ENCODE measurements at regions not wholly inside any gene's neighbourhood (a gene's known extent, or its start where the extent isn't known, plus 50 kb on each side); places are given as distances from the start of the nearest gene placed in this dataset.

DNA sequence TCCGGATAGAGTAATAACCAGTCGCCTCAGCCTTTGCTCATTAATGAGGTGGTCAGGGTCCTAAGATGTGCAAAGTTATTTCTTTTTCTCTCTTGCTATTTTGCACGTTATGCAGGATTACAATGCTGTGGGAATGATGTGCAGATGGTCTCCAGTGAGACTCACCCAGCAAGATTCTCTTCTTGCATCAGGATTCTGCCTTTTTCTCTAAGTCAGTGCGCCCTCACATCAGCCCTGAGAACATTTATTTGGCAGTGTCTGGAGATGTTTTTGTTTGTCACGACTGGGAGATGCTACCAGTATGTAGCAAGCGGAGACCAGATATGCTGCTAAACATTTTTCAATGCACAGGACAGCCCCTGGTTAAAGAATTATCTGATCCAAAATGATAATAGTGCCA, 280.3 kb upstream of the WWC1 start:
- DNase-seq (ENCODE audit: low read depth in 2 of 2, low spot score in 1 of 2), result no peak

DNA sequence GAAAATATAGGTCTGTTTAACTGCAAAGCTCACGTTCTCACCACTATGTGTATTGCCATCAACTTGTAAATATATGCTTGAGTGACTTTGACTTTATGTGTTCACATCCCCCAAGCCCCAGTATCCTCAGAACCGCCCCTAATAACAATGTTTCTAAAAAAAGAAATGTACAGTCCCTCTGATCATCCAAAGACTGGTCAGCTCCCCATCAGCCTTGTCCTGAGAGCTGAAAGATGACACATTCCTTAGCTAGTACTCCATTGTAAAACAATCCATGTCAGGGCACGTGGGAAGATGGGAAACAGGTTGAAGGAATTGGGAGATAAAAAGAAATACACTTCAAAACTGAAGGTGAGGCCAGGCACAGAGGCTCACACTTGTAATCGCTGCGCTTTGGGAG, 279.4 kb upstream of the WWC1 start:
- DNase-seq (ENCODE audit: low read depth in 2 of 2, low spot score in 1 of 2), result no peak

DNA sequence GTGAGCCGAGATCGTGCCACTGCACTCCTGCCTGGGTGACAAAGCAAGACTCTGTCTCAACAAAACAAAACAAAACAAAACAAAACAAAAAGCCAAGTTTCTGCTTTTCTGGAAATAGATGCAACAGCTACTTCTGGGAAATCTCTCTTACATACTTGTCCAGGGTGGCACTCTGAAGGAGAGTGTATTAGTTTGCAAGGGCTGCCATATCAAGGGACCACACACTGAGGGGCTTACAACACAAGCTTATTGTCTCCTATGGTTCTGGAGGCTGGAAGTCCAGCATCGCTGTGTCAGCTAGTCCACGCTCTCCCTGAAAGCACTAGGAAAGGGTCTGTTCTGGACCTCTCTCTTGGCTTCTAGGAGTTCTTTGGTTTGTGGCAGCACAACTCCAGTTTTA, 277.9 kb upstream of the WWC1 start:
- DNase-seq (ENCODE audit: low read depth in 2 of 2, low spot score in 1 of 2), result no peak

DNA sequence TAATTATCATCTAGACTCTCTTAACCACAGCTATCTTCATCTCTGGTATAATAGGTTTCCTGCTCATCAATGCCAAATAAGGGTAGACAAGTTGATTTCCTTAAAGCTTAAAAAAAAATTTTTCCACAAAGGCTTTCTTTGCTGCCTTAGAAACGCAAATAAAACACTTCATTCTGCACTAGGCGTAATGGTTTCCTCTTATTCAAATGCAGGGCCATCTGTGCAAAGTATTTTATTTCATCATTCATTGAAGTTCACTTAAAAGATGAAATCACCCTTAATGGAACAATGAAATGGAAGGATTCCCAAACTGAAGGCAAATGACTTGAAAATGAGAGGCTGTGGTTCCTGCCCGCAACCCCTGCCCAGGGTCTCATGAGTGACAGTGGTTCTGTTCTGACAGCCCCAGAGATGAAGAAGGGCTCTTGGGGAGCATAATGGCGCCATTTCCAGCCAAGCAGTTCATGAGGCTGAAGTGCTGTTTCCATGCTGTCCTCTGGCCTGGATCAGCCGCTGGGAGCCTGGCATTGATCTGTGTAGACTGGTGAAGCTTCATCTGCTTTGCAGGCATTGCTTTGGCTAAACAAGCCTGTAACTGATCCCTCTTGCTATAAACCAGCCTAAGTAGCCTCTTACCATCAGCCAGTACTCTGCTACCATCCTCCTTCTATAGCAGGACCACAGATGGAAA, 276.9 kb upstream of the WWC1 start:
- no peak for DNase-seq (ENCODE audit: low read depth in 2 of 2, low spot score in 1 of 2)

DNA sequence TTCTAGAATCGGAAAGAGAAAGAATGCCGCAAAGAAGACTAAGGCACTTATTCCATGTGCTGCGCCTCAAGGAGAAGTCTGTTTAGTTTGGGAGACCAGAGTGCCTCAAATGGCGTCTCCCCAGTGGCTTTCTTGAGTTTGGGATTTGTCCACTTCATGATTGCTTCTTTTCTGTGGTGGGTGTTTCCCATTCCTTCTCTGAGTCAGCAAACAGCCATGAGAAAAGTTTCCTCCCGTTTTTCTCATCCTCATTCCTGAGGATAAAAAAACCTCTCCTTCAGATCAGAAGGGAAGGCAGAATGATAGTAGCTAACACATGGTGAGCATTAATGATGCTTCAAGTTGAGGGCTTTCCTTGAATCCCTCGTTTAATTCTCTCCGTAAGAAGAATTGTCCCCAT, 275.9 kb upstream of the WWC1 start:
- no peak for DNase-seq (ENCODE audit: low read depth in 2 of 2, low spot score in 1 of 2)

DNA sequence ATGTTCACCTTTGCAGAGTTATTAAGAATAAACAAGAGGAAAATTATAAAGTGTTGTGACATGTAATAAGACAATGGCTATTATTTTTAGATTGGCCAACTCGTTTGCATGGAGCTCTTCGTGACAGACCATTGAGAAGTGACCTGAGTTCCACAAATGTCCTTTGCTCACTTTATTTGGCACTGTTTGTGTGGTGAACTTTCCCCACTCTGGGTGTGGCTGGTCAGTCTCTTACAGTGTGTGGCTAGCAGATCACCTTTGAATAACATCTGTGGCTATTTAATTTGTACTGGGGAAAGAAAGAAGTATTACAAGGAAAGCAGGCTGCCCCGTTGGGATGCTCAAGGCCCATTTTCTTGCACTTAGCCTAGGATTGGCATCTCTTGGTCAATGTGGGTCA, 274.1 kb upstream of the WWC1 start:
- DNase-seq (ENCODE audit: low read depth in 2 of 2, low spot score in 1 of 2), result no peak

DNA sequence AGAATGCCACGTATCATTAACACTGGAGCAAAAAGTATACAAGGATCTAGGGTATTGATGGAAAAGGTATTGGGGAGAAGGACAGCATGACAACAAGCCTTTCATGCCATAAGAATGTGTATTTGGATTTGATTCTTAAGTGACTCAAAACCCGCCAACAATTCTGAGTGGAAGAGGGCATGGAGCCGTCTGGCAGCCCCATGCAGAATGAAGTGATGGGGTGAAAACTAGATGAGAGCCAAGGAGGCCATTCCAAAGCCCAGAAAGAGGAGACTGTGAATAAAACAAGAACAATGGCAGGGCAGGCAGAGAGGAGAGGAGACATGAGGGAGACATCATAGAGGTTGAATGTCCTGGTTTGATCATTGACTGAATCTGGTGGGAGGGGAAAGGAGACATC, 272.3 kb upstream of the WWC1 start:
- no peak for DNase-seq (ENCODE audit: low read depth in 2 of 2, low spot score in 1 of 2)

DNA sequence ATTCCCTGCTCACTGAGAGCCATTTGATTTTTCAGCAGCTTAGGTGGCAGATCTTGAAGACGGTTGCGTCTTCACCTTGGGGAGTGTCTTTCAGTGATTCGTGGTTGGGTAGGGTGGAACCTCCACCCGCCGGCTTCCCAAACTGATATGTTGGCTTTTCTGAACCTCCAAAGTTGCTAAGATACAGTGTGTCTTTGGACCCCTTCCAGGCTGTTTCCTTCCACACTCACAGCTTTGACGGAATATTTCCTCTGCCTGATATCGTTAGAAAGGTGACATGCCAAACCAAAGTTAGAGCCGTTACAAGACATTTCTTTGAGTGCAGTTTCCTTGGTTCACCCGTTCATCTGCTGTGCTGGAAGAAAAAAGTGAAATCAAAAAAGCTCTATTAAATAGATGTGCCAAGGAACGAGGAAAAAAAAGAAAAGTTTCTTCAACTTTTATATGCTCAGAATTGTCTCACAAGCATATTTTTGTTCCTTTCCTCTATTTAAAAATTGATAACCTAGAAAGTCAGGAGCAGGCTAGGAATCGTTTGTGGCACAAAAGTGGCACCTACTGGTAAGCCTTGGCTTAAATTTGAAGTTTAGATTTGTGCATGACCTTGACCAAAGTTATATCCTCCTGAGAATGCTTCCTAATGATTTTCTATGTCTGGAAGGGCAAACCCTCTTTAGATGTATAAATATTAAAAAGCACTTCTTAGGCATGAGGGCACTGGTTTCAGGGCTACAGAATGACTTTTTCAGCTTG, 270.7 kb upstream of the WWC1 start:
- no peak for DNase-seq (ENCODE audit: low read depth in 2 of 2, low spot score in 1 of 2)

DNA sequence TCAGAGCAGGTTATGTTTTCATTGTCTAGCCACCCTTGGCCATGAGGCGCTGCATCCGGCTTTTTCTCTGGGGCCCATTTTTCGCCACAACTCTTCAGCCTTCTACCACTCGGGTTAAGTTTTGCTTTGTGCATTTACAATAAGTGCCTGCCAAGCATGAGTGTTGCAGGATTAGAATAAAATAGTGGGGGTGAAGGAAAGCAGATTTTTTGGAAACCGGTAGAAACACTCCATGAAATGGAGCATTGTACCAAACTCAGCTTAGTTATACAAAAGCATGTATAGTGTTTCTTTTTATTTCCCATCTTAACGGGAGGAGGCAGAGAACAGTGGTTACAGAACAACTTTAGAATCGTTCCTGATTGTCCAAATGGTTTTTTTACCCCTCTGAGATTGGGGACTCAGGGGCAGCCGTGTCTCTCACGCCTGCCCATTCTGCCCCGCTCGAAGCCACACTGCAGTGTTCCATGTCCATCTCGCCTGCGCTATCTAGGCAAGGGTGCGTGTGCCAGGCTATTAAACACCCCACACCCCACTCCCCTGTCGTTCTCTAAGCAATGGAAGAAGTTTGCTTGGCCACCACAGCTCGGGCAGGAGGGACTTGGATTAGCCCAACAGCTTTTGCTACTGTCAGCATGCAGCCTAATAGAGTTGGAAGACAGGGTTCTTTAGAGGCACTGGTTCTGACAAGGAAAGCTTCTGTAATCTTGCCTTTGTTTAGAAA, 268.8 kb upstream of the WWC1 start:
- DNase-seq (ENCODE audit: low read depth in 2 of 2, low spot score in 1 of 2), result no peak

DNA sequence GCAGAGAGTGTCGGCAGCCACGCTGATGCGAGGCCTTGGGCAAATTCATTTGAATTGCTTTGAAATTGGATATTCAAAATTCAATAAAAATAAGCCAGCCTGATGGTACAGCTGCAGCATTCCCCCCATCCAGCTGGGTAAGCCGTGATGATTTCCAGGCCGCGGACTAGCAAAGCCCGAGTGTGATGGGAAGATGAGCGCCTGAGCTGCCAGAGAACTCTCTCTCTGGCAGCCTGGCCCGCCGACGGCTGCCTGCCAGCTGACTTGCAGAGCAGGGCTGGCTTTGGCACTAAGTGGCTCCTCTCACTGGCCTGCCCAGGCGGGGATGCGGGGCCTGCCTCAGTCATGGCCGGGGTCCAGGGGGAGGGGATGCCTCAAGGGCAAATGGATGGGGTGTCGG, 268.3 kb upstream of the WWC1 start:
- DNase-seq (ENCODE audit: low read depth in 2 of 2, low spot score in 1 of 2), result no peak

DNA sequence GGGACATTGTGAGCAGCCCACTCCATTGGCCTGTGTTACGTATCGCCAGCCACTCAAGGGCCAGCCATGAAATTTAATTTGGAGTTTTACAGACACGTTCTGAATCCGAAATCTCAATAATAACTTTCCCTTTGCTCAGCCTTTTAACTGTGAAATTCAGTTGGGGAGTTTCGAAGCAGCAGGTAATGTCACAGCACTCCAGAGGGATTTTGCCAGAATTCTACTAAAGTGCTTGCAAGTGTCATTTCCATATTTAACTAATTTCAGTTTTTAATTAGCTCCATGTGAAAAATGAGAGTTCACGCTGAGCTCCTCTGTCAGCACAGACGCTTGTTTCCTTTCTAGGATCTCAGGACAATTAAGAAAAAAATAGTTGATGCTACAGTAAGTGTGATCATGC, 267.1 kb upstream of the WWC1 start:
- no peak for DNase-seq (ENCODE audit: low read depth in 2 of 2, low spot score in 1 of 2)

DNA sequence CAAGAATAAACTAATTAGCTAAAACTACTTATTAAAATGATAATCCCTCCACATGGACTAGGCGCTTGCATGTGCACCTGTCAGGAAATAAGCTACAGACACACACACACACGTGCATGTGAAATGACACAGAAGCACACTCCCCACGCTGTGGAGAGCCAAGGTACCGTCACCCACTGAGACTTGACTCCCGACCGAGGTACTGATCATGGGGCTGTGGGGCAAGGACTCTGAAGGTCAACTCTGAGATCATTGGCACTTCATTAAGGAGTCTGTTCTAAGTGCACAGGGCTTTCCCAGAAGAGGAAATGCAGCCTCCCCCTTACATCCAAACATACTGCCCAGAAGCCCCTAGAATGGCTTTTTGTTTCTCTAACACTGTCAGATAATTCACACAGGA, 264.4 kb upstream of the WWC1 start:
- DNase-seq (ENCODE audit: low read depth in 2 of 2, low spot score in 1 of 2), result no peak

DNA sequence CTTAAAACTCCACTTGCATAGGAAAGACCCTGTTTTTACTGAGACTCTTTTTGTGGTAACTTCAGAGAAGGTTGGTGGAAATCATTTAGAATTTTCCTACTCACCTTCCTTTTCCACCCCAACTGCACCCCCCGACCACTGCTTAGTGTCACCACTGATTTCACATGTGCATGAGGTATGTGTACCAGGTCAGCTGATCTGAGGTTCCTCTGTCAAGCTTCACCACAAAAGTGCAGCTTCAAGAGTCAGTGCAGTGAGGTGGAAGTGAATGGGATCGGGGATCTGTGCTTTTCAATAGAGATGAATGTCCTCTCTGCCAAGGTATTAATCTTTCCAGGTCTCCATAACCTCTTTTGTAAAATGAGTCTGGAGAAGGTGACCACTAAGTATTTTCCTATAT, 260.5 kb upstream of the WWC1 start:
- no peak for DNase-seq (ENCODE audit: low read depth in 2 of 2, low spot score in 1 of 2)

DNA sequence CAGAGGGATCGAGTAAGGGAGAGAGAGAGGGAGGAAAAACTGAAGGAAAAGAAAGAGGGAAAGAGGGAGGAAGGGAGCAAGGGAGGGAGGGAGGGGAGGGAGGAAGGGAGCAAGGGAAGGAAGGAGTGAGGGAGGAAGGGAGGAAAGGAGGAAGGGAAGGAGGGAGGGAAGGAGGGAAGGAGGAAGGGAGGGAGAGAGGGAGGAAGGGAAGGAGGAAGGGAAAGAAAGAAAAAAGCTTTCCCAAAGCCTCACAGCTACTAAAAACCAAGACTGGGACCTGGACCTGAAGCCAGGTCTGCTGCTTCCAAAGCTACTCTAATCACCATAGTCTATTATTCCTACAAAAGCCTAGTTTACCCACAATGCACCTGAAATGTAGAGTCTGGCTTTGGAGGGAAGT, 259.8 kb upstream of the WWC1 start:
- no peak for DNase-seq (ENCODE audit: low read depth in 2 of 2, low spot score in 1 of 2)

DNA sequence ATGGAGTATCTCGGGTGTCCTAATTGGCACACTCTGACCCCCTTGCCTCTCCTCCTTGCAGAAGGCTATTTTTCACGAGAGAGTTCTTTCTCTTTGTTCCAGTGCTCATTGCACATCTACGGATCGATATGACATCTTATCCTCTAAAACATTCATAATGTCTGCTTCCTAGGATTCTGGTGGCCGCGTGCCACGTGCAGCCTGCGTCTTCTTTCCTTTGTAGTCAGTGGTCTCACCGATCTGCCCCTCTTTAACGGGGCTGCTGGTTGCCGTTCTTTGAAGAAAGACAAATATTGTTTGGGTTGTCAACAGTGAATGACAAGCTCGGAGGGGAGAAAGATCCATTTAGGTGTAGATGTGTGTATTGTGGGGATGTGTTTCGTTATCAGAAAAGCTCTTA, 252.4 kb upstream of the WWC1 start:
- no peak for DNase-seq (ENCODE audit: low read depth in 2 of 2, low spot score in 1 of 2)

DNA sequence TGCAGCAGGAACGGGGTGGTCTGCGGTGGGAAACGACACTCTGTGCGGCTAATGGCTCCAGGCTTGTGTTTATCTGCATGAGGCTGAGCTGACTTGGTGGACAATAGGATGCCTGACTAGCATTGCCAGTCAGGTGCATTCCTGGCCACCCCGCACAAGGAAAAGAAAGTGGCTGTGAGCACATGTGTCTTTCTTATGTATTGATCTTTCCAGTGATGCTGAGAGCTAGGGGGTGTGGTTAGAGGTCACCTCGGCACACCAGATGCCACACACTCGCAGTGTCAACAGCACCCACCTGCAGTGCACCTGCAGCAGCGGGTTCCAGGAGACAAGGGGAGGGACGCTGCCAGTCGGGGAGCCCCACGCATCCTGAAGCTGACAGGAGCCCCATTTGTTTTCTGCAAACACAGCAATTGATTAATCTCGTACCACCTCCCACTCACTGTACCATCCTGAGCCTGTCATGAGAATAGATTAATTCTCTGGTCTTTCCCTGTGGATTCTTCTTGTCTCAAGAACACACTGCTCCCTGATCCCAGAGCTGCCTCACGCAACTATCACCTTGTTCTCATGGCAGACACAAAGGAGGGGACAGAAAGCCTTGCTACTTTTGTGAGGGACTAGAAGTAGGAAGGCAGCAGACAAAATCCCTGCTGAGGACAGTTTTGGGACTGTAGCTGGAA, 251.7 kb upstream of the WWC1 start:
- DNase-seq (ENCODE audit: low read depth in 2 of 2, low spot score in 1 of 2), result no peak

DNA sequence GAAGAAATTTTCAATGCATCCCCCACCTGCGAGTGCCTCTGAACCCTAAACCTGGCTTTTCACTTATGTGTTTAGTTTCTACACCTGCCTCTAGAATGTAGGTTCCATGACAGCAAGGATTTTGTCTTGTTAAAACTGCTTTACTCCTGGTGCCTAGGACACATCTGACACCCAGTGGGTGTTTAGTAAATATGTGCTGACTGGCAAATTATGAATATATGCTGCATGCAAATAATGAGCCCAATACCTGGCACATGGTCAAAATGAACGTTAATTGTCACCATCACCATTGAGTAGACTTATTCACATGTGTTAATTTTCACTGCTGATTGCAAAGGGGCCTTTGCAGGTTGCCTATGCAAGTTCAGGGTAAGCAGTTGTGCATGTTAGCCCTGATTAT, 249.9 kb upstream of the WWC1 start:
- no peak for DNase-seq (ENCODE audit: low read depth in 2 of 2, low spot score in 1 of 2)

DNA sequence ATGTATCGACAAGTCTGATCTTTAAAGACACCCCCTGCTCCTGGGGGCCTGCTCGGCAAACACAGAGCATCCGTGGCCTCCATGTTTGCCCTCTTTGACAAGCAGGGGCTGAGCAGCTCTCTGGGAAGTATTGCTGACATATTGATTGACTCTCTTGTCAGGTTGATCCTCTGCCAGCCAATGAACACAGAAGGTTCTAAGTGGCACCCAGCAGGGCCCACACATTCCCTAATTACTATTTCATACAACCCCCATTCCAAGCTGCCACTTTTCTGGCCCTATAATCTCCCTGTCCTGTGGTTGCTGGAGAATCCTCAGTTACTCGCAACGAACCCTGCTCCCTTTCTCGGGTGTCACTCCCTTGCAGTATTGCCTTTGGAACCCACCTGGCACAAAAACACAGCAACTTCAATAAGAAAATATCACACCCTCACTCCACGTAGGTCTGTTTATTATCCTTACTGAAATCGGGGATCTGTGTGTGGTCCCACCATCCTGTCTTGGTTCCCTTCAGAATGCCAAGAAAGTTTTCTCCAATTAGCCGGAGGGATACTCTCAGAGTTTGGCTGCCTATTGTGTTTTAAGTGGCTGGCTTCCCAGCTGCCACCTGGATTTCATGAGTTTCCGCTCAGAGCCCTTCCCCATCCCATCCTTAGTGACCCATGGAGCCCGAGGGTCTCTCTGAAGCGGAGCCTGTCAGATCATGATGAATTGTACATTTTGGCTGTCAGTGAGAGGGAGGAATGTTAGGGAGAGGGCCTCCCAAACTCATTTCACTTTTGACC, 249.0 kb upstream of the WWC1 start:
- no peak for DNase-seq (ENCODE audit: low read depth in 2 of 2, low spot score in 1 of 2)

DNA sequence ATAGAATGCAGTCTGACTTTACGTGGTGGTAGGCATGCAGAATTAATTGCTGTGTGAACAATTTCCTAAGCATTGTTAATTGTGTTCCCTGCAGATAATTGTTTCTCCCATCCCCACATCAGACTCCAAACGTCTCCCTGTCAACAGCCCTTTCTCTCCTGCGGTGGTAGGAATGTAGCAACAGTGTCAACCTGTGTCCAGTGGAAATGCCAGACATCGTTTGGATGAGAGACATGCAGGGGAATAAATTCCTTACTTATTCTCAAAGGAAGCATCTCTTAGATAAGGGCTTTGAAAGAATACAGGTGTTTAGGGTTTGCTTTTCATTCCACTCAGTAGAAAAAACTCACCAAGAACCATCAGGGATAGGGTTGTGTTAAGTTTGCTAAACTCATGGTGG, 245.3 kb upstream of the WWC1 start:
- DNase-seq (ENCODE audit: low read depth in 2 of 2, low spot score in 1 of 2), result no peak

DNA sequence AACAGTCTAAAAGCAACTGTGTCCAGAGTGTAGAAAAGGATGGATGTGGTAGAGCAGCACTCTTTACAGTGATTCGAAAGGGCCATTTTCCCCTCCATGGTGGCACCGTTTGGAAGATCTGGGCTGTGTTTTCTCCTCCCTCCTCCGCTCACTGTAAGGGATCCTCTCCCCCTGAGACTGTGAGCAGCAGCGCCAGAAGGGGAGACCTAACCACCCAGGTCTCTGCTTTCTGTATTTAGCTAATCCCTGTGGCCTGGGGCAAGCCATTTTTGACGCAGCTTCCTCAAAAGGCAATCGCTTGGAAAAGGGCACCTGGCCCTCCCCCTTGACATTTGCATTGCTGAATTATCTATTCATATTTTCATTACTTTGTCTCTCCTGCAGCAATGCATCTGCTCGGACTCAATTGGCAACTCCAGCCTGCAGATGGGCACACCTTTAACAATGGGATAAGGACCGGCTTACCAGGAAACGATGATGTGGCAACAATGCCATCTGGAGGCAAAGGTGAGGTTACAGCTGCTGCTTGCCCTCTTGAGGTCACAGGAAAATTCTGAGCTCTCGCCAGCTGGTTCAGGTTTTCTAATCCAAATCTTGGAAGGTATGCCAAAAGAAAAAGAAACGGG, 244.3 kb upstream of the WWC1 start:
- DNase-seq (ENCODE audit: low read depth in 2 of 2, low spot score in 1 of 2), result no peak

DNA sequence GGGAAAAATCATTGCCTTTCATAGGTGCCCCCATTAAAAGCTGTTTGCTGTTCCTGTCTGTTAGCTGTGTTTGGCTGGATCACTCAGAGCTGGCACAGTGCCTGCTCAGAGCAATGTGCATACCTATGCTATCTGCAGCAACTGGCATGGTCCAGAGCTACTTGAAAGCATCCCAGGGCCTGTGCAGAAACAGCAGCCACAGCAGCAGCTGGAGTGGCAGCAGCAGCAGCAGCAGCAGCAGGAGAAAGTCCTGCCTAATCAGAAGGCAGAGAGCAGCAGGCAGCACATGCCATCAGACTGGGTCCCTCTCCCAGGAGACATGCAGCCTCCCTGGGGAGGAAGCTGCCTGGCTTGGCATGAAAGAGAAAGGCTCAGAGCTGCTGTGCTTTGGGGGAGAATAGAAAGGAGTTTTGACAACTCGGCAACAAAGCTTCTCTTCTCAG, 243.8 kb upstream of the WWC1 start:
- DNase-seq (ENCODE audit: low read depth in 2 of 2, low spot score in 1 of 2), result no peak

Data from stimulated activated CD8-positive, alpha-beta memory T cell treated with anti-CD3 and anti-CD28 coated beads, Interleukin-4, amount 100 ng/mL, for 1 hour (primary cell).